ENCODE measurements at regions not wholly inside any gene's neighbourhood (a gene's known extent, or its start where the extent isn't known, plus 50 kb on each side); places are given as distances from the start of the nearest gene placed in this dataset.
"Not testable (repeated sequence)": the region's sequence is repeated elsewhere in the genome, so short reads cannot be mapped to it uniquely, and the experiment has no call there.

GRCh38 chr3:75320369-75320768 lies 343.8 kb upstream of the FRG2C start:
- no peak for DNase-seq (ENCODE audit: low spot score in 2 of 2)
- TF ChIP-seq, protein P1, sequence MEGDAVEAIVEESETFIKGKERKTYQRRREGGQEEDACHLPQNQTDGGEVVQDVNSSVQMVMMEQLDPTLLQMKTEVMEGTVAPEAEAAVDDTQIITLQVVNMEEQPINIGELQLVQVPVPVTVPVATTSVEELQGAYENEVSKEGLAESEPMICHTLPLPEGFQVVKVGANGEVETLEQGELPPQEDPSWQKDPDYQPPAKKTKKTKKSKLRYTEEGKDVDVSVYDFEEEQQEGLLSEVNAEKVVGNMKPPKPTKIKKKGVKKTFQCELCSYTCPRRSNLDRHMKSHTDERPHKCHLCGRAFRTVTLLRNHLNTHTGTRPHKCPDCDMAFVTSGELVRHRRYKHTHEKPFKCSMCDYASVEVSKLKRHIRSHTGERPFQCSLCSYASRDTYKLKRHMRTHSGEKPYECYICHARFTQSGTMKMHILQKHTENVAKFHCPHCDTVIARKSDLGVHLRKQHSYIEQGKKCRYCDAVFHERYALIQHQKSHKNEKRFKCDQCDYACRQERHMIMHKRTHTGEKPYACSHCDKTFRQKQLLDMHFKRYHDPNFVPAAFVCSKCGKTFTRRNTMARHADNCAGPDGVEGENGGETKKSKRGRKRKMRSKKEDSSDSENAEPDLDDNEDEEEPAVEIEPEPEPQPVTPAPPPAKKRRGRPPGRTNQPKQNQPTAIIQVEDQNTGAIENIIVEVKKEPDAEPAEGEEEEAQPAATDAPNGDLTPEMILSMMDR (IDR thresholded peaks at IDR 0.05), result no peak
- TF ChIP-seq EP300 (IDR thresholded peaks at IDR 0.05), result no peak
- no peak for TF ChIP-seq POLR2A (IDR thresholded peaks at IDR 0.05)
- TF ChIP-seq POLR2AphosphoS5 (IDR thresholded peaks at IDR 0.05), result no peak
- Histone ChIP-seq H3K4me3 (no peak overlapping the region), H3K4me1 (no peaks in the 10 kb centered on the region), H3K27ac (no peak overlapping the region), H3K9me3 (no peaks in the 10 kb centered on the region), H3K27me3 (no peaks in the 10 kb centered on the region), H3K36me3 (no peaks in the 10 kb centered on the region)
- 78% methylated on average over 4 of the region's 4 CpGs for WGBS

DNA sequence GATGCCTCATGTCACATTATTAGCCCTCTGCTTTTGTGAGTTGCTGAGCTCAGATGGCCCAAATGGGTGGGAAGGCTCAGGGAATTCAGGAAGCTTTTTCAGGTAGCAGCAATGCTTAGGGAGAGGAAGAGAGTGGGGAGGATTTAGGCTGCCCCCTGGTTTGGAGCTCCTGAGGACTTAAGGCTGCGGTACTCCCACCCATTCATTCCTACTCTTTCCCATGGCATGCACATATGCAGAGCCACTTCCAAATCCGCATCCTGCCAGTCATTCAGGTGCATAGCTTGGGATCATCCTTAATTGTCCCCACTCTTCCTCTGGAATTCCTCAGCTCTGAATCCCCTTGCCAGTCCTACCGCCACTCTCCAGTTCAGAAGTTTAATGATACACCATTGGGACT lies 343.1 kb upstream of the FRG2C start:
- no peaks in the 10 kb centered on the region for H3K9me3 ChIP-seq
- WGBS, result 96% methylated on average over 3 of the region's 3 CpGs
- H3K27ac ChIP-seq, result no peak overlapping the region
- no peak overlapping the region for H3K4me3 ChIP-seq
- DNase-seq (ENCODE audit: low spot score in 2 of 2), result no peak
- TF ChIP-seq, protein P1 (IDR thresholded peaks at IDR 0.05), result no peak
- TF ChIP-seq EP300 (IDR thresholded peaks at IDR 0.05) (no peak), POLR2A (IDR thresholded peaks at IDR 0.05) (no peak), POLR2AphosphoS5 (IDR thresholded peaks at IDR 0.05) (no peak)
- no peaks in the 10 kb centered on the region for H3K36me3 ChIP-seq
- H3K27me3 ChIP-seq, result no peaks in the 10 kb centered on the region
- no peaks in the 10 kb centered on the region for H3K4me1 ChIP-seq

DNA sequence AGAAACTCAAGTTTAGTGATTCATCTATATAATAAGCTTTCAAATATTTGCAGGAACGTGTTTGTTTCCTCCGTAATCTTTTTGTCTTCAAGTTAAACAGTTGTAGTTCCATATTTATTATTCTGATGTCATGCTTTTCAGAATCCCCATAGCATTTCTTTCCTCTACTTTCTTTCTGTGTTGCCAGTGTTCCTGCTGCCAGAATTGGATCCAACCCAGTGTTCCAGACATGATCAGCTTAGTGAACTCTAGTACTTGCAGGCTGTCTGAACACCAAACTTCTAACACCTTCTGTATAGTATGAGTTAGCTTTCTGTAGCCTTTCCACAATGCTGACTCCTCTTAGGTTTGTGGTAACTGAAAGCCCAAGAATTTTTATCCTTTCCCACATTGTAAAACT lies 340.2 kb upstream of the FRG2C start:
- H3K27ac ChIP-seq; H3K4me1 ChIP-seq; H3K27me3 ChIP-seq; H3K4me3 ChIP-seq; H3K9me3 ChIP-seq; H3K36me3 ChIP-seq; DNase-seq (ENCODE audit: low spot score in 2 of 2): not testable (repeated sequence)
- 57% methylated on average over 2 of the region's 2 CpGs for WGBS

DNA sequence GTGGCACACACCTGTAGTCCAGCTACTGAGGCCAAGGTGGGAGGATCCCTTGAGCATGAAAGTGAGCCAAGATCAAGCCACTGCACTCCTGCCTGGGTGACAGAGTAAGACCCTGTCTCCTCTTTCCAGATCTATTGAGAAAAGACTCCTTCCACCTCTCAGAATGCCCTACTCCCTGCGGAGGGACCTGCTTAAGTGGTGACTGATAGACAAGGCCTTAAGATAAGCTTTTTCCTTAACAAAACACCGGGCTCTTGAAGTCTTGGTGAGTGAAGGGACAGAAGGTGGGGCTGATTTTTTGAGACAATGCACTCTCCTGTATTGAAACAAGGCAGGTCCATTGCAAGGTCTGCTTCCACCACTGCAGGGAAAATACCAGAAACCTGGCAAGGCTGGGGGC lies 338.4 kb upstream of the FRG2C start:
- 82% methylated on average over 2 of the region's 2 CpGs for WGBS
- no peak for TF ChIP-seq EP300 (IDR thresholded peaks at IDR 0.05)
- TF ChIP-seq, protein P1 (IDR thresholded peaks at IDR 0.05), result no peak
- Histone ChIP-seq H3K4me1 (no peaks in the 10 kb centered on the region), H3K27ac (no peak overlapping the region), H3K4me3 (no peak overlapping the region), H3K9me3 (no peaks in the 10 kb centered on the region), H3K36me3 (no peaks in the 10 kb centered on the region), H3K27me3 (no peaks in the 10 kb centered on the region)
- no peak for DNase-seq (ENCODE audit: low spot score in 2 of 2)

- no peak for DNase-seq (ENCODE audit: low spot score in 2 of 2)
- WGBS, result 51% methylated on average over 9 of the region's 9 CpGs
- TF ChIP-seq POLR2A (IDR thresholded peaks at IDR 0.05), result no peak
- no peak for TF ChIP-seq EP300 (IDR thresholded peaks at IDR 0.05)
- no peak for TF ChIP-seq POLR2AphosphoS5 (IDR thresholded peaks at IDR 0.05)
- TF ChIP-seq, protein P1 (IDR thresholded peaks at IDR 0.05), result no peak
- Histone ChIP-seq H3K9me3 (no peaks in the 10 kb centered on the region), H3K27me3 (no peaks in the 10 kb centered on the region), H3K4me3 (no peak overlapping the region), H3K27ac (no peak overlapping the region), H3K36me3 (no peaks in the 10 kb centered on the region), H3K4me1 (no peaks in the 10 kb centered on the region)
These were observed 336.7 kb upstream of the FRG2C start for GRCh38 chr3:75327453-75327852.

DNA sequence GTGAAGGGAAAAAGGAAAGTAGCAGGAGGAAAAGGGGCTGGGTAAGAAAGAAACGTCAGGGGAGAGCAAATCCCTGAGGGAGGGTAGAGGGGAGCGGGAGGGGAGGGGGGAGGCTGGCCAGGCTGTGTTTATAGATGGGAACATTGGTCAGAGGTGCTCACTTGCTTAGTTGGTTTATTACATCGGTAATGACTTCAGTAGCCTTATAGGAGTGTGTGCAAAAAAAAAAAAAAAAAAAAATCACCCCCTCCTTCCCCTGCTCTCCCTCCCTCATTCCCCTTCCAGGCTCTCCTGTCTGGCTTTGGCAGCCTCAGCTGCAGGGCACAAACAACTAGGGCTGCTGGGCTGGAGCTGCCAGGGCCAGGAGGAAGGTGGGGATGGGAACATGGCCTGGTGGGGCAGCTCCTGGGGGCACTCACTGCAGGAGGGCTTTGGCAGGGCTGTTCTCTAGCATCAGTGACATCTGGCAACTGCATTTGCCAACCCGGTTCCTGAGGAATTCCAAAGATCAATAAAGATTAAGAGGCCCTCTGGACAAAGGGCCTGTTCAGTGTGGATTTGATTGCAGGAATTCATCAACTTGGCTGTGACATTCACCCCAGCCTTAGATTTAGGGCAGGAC lies 334.5 kb upstream of the FRG2C start:
- H3K27me3 ChIP-seq, result no peaks in the 10 kb centered on the region
- TF ChIP-seq, protein P1 (IDR thresholded peaks at IDR 0.05), result no peak
- TF ChIP-seq POLR2A (IDR thresholded peaks at IDR 0.05) (no peak), EP300 (IDR thresholded peaks at IDR 0.05) (no peak), POLR2AphosphoS5 (IDR thresholded peaks at IDR 0.05) (no peak)
- WGBS, result 47% methylated on average over 4 of the region's 4 CpGs
- no peak overlapping the region for H3K27ac ChIP-seq
- no peak overlapping the region for H3K4me3 ChIP-seq
- DNase-seq (ENCODE audit: low spot score in 2 of 2), result no peak
- H3K9me3 ChIP-seq, result no peaks in the 10 kb centered on the region
- H3K36me3 ChIP-seq, result no peaks in the 10 kb centered on the region
- no peaks in the 10 kb centered on the region for H3K4me1 ChIP-seq

GRCh38 chr3:75330446-75330845 lies 333.7 kb upstream of the FRG2C start:
- not testable (repeated sequence) for H3K27me3 ChIP-seq; H3K4me3 ChIP-seq; H3K9me3 ChIP-seq; H3K36me3 ChIP-seq; H3K4me1 ChIP-seq; DNase-seq (ENCODE audit: low spot score in 2 of 2); H3K27ac ChIP-seq

- not testable (repeated sequence) for H3K27ac ChIP-seq; H3K4me3 ChIP-seq; H3K4me1 ChIP-seq; H3K27me3 ChIP-seq; DNase-seq (ENCODE audit: low spot score in 2 of 2); H3K9me3 ChIP-seq; H3K36me3 ChIP-seq
- 80% methylated on average over 1 of the region's 1 CpG for WGBS
These were observed 332.0 kb upstream of the FRG2C start for GRCh38 chr3:75332090-75332489.

All from suprapubic skin (tissue), 4 donors.